Prostate gland (tissue), 2 donors: ENCODE measurements at regions not wholly inside any gene's neighbourhood (a gene's known extent, or its start where the extent isn't known, plus 50 kb on each side); places are given as distances from the start of the nearest gene placed in this dataset.

ENCODE experiments used
- DNase-seq: peaks from one replicate; pipeline ENCODE4 v3.0.0-alpha.2; 2019; ENCODE audit warnings: low spot score
- H3K27ac ChIP-seq, 2 donors: fragments of 200-600 bp; sonication (generic); 2 replicates each; pipeline ENCODE4 v1.5.1; 2017 to 2019
- H3K27me3 ChIP-seq: fragments of 200-600 bp; sonication (generic); replicated peaks from 2 replicates; pipeline ENCODE4 v1.5.1; 2019; ENCODE audit not compliant: insufficient read depth
- H3K36me3 ChIP-seq, 2 donors: fragments of 200-600 bp; sonication (generic); 1 replicate in 1 of 2; 2 replicates in 1 of 2; pipeline versions ENCODE4 v1.5.1 to v1.8.1; 2017 to 2019
- H3K4me1 ChIP-seq: fragments of 200-600 bp; sonication (generic); replicated peaks from 2 replicates; pipeline ENCODE4 v1.5.1; 2019
- H3K4me3 ChIP-seq, 2 donors: fragments of 200-600 bp; sonication (generic); 2 replicates each; pipeline ENCODE4 v1.5.1; 2017 to 2019
- H3K9me3 ChIP-seq: fragments of 200-600 bp; sonication (generic); 2 replicates; pipeline ENCODE4 v1.5.1; 2017
- POLR2A ChIP-seq: fragments of 450-650 bp; IDR thresholded peaks from one replicate; pipeline ENCODE4 v1.6.1; 2016; ENCODE audit warnings: antibody characterized with exemption, mild to moderate bottlenecking
- POLR2AphosphoS5 ChIP-seq: sonication (generic); formaldehyde crosslinking; IDR thresholded peaks from one replicate; pipeline ENCODE4 v1.6.1; 2017; ENCODE audit warnings: antibody characterized with exemption
- WGBS: methylation state at CpG from one replicate; pipeline ENCODE4 v1.1.5; 2018; 5-methylcytosine and 5-hydroxymethylcytosine counted together
- intact Hi-C: fragments of 100-400 bp; cut with DNase I; formaldehyde crosslinking; loops from one replicate; pipeline ENCODE4 v1.14.2; 2022
- TF ChIP-seq, protein P1 (sequence below), 4 experiments: fragments of 200-600 bp in 2 of 4; fragments of 450-650 bp in 2 of 4; sonication (generic) in 2 of 4; IDR thresholded peaks; 1 replicate in 3 of 4; 2 replicates in 1 of 4; pipeline ENCODE4 v1.5.1; 2016 to 2019; ENCODE audit warnings: antibody characterized with exemption in 4 of 4, mild to moderate bottlenecking in 2 of 4, moderate library complexity in 2 of 4

DNA sequence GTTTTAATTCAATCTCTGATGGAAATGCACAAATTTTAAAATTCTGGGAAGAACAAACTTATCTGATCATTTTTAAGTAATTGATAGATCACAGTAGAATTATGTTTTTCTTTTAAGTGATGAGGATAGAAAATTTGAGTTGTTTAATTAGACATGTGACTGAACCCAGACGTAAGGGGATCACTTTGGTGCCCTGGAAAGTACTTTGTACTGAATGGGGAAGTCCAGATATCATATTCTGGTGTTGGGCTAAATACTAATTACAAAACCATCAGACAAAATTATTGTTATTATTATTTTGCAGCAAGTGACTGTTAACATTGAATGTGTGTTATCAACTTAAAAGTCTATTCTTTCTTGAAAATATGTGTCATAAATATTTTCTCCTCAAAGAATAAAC, 994.6 kb downstream of the TSN start:
- Histone ChIP-seq H3K4me3 (no peak overlapping the region), H3K36me3 (no peaks in the 10 kb centered on the region), H3K27ac (no peak overlapping the region), H3K4me1 (no peaks in the 10 kb centered on the region), H3K9me3 (no peaks in the 10 kb centered on the region), H3K27me3 (no peaks in the 10 kb centered on the region)
- intact Hi-C loops: no loop called here
- DNase-seq: no peak
- TF ChIP-seq POLR2A (no peak), POLR2AphosphoS5 (no peak)
- TF ChIP-seq, protein P1, sequence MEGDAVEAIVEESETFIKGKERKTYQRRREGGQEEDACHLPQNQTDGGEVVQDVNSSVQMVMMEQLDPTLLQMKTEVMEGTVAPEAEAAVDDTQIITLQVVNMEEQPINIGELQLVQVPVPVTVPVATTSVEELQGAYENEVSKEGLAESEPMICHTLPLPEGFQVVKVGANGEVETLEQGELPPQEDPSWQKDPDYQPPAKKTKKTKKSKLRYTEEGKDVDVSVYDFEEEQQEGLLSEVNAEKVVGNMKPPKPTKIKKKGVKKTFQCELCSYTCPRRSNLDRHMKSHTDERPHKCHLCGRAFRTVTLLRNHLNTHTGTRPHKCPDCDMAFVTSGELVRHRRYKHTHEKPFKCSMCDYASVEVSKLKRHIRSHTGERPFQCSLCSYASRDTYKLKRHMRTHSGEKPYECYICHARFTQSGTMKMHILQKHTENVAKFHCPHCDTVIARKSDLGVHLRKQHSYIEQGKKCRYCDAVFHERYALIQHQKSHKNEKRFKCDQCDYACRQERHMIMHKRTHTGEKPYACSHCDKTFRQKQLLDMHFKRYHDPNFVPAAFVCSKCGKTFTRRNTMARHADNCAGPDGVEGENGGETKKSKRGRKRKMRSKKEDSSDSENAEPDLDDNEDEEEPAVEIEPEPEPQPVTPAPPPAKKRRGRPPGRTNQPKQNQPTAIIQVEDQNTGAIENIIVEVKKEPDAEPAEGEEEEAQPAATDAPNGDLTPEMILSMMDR (IDR thresholded peaks at IDR 0.05): no peak
- 75% methylated on average over 1 of the region's 1 CpG for whole genome bisulfite sequencing

DNA sequence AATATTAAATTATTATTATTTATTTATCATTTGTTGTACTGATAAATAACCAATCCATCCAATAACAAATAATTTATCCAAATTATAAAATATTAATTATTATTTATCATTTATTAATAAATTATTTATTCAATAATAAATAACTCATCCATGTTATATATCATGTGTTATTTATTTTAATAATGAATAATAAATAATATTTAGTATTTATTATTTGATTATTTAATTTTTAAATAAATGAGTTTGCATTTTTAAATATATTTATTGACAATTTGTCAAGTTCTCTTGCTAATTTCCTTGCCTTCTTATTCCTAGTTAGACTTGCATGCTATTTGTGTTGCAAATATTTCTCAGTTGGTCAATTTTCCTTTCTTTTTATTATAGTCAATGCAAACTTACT, 995.4 kb downstream of the TSN start:
- no peaks in the 10 kb centered on the region for H3K4me1 ChIP-seq
- no peak overlapping the region for H3K4me3 ChIP-seq
- H3K36me3 ChIP-seq: no peaks in the 10 kb centered on the region
- H3K27me3 ChIP-seq: no peaks in the 10 kb centered on the region
- no peak overlapping the region for H3K27ac ChIP-seq
- intact Hi-C loops: no loop called here
- no peak for TF ChIP-seq POLR2AphosphoS5
- TF ChIP-seq, protein P1 (IDR thresholded peaks at IDR 0.05): no peak
- no peak for TF ChIP-seq POLR2A
- H3K9me3 ChIP-seq: no peaks in the 10 kb centered on the region
- DNase-seq: no peak

DNA sequence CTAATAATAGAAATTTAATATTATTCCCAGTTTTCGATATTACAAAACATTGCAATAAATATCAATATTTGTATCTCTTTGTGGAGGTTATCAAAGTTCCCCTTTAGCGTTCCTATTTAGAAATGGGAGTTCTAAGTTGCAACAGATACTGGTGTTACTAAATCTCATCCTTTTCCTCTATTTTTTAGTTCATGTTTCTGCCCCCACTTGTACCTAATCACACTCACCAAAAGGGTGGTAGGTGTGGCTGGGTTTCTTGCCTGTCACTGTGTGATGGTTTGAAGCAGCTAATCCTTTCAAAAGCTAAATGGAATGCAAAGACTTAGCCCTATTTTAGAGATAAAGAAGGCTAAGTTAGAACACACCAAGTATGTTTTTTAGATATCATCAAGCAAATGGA, 997.9 kb downstream of the TSN start:
- 84% methylated on average over 2 of the region's 2 CpGs for WGBS
- TF ChIP-seq, protein P1 (IDR thresholded peaks at IDR 0.05): no peak
- no peak for TF ChIP-seq POLR2A

DNA sequence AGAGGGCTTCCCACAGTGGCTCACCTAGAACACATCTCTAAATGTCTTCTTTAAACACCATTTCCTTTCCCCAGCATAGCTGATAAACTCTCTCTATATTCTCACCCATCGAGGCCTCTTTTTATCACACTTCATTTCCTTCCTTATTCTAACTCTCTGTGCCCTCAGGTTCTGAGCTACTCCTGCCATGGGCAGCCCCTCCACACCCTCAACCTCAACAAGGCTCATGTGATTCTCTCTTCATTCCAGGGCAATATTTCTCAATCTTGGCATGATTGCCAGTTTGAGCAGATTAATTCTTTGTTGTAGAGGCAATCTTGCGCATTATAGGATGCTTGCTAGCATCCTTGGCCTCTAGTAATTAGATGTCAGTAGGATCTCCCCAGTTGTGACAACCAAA, 999.1 kb downstream of the TSN start:
- DNase-seq: no peak
- no peaks in the 10 kb centered on the region for H3K4me1 ChIP-seq
- no peaks in the 10 kb centered on the region for H3K27me3 ChIP-seq
- H3K36me3 ChIP-seq: no peaks in the 10 kb centered on the region
- no peak overlapping the region for H3K27ac ChIP-seq
- no peak overlapping the region for H3K4me3 ChIP-seq
- H3K9me3 ChIP-seq: no peaks in the 10 kb centered on the region
- 85% methylated on average over 2 of the region's 2 CpGs for WGBS
- TF ChIP-seq, protein P1 (IDR thresholded peaks at IDR 0.05): no peak
- TF ChIP-seq POLR2AphosphoS5: no peak
- TF ChIP-seq POLR2A: no peak
- intact Hi-C loops: no loop called here

More for the DNA sequence above, 997.9 kb downstream of the TSN start:
- Histone ChIP-seq H3K36me3 (no peaks in the 10 kb centered on the region), H3K4me3 (no peak overlapping the region), H3K9me3 (no peaks in the 10 kb centered on the region), H3K27ac (no peak overlapping the region), H3K4me1 (no peaks in the 10 kb centered on the region), H3K27me3 (no peaks in the 10 kb centered on the region)
- intact Hi-C loops: no loop called here
- no peak for DNase-seq

GRCh38 chr2:122755281-122755780, 999.9 kb downstream of the TSN start:
- no peak for DNase-seq
- intact Hi-C loops: no loop called here
- no peaks in the 10 kb centered on the region for H3K4me1 ChIP-seq
- no peak for TF ChIP-seq POLR2AphosphoS5
- TF ChIP-seq POLR2A: no peak
- TF ChIP-seq, protein P1 (IDR thresholded peaks at IDR 0.05): no peak
- no peaks in the 10 kb centered on the region for H3K9me3 ChIP-seq
- H3K27ac ChIP-seq: no peak overlapping the region
- WGBS: 89% methylated on average over 3 of the region's 3 CpGs
- H3K36me3 ChIP-seq: no peaks in the 10 kb centered on the region
- H3K27me3 ChIP-seq: no peaks in the 10 kb centered on the region
- no peak overlapping the region for H3K4me3 ChIP-seq
